HFFc6 (cell line): ENCODE measurements at regions not wholly inside any gene's neighbourhood (a gene's known extent, or its start where the extent isn't known, plus 50 kb on each side); places are given as distances from the start of the nearest gene placed in this dataset.

Experiments used
- DNase-seq: peaks from one replicate; pipeline ENCODE4 v3.0.0-alpha.2; 2018
- H3K27ac Mint-ChIP-seq: 2 replicates; pipeline ENCODE4 v1.8.0; 2020; ENCODE audit warnings: mild to moderate bottlenecking, mixed read lengths
- H3K27me3 Mint-ChIP-seq: 2 replicates; pipeline ENCODE4 v1.8.0; 2021; ENCODE audit warnings: mild to moderate bottlenecking, moderate library complexity, mixed read lengths; ENCODE audit not compliant: insufficient read depth
- H3K36me3 Mint-ChIP-seq: 2 replicates; pipeline ENCODE4 v1.8.0; 2021; ENCODE audit warnings: low read depth, mixed read lengths
- H3K4me1 Mint-ChIP-seq: 2 replicates; pipeline ENCODE4 v1.8.0; 2020; ENCODE audit warnings: low read depth, mixed read lengths
- H3K4me3 Mint-ChIP-seq: 2 replicates; pipeline ENCODE4 v1.8.0; 2020; ENCODE audit warnings: mild to moderate bottlenecking, moderate library complexity, mixed read lengths
- H3K9me3 Mint-ChIP-seq: 2 replicates; pipeline ENCODE4 v1.8.0; 2020; ENCODE audit warnings: mild to moderate bottlenecking, mixed read lengths
- CTCF ChIP-seq: fragments of 200-600 bp; sonication (generic); IDR thresholded peaks from 2 replicates; pipeline ENCODE4 v1.5.0; 2021; ENCODE audit warnings: antibody characterized with exemption, mild to moderate bottlenecking

- peaks cover 2% of the 10 kb centered on the region; the same call in 1 of the 2 replicates for H3K27me3 Mint-ChIP-seq
- H3K36me3 Mint-ChIP-seq, result peaks cover 6% of the 10 kb centered on the region; the same call in 1 of the 2 replicates
- no peaks in the 10 kb centered on the region for H3K9me3 Mint-ChIP-seq
- no peak for TF ChIP-seq CTCF
- peaks cover 55% of the 10 kb centered on the region for H3K4me1 Mint-ChIP-seq
- H3K4me3 Mint-ChIP-seq, result peak overlapping the region; percentile 42; the same call in 1 of the 2 replicates
- no peak for DNase-seq
- H3K27ac Mint-ChIP-seq, result peak overlapping the region; percentile 89
Measured at GRCh38 chr12:105672121-105672975, 341.9 kb downstream of the C12orf75 start.

DNA sequence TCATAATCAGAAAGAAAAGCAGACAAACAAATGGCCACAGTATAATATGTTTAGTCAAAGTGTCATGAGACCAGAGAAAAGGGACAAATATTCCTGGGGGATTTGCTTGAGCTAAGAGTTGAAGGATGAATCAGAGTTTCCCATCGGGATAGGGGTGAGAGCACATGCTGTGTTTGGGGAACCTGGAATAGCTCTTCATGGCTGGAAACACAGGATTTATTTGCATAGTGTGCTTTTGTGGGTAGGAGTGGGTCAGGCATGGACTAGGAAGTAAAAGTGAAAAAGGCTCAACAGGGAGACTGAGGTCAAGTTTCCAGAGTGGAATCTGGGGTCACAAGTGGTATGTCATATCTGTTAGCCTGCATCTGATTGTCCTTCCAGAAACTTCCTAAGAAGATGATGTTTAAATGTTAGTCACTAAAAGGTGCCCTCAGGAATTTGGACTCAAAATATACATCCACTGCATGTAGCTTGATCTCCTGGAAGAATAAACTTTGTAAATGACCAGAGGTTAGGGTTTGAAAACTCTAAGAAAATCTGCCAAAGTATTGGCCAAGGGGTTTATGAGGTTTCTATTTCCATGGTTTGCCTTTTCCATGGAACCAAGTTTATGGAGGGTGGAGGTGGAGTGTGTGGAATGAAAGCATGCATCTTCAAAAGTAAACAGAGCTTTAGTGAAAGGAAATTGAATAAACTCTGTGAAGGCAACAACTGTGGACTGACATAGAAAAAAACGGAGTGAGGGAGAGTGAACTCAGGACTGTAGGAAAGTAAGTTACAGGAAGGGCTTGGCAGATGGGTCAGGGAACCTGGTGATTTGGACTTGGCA lies 344.6 kb downstream of the C12orf75 start:
- Mint-ChIP-seq H3K9me3 (no peaks in the 10 kb centered on the region), H3K4me1 (peaks cover 48% of the 10 kb centered on the region), H3K4me3 (no peak overlapping the region), H3K27me3 (peaks cover 2% of the 10 kb centered on the region), H3K27ac (peak overlapping the region; percentile 46), H3K36me3 (peaks cover 6% of the 10 kb centered on the region; the same call in 1 of the 2 replicates)
- no peak for DNase-seq
- TF ChIP-seq CTCF, result no peak

GRCh38 chr12:105676694-105677093 lies 346.2 kb downstream of the C12orf75 start:
- H3K27ac Mint-ChIP-seq, result no peak overlapping the region
- peaks cover 4% of the 10 kb centered on the region for H3K27me3 Mint-ChIP-seq
- H3K36me3 Mint-ChIP-seq, result no peaks in the 10 kb centered on the region
- TF ChIP-seq CTCF, result no peak
- H3K4me3 Mint-ChIP-seq, result no peak overlapping the region
- peaks cover 32% of the 10 kb centered on the region for H3K4me1 Mint-ChIP-seq
- H3K9me3 Mint-ChIP-seq, result no peaks in the 10 kb centered on the region
- DNase-seq, result no peak

- H3K27ac Mint-ChIP-seq, result no peak overlapping the region
- peaks cover 4% of the 10 kb centered on the region for H3K27me3 Mint-ChIP-seq
- no peak for DNase-seq
- H3K4me1 Mint-ChIP-seq, result peaks cover 22% of the 10 kb centered on the region
- no peak overlapping the region for H3K4me3 Mint-ChIP-seq
- H3K36me3 Mint-ChIP-seq, result no peaks in the 10 kb centered on the region
- no peaks in the 10 kb centered on the region for H3K9me3 Mint-ChIP-seq
- TF ChIP-seq CTCF, result no peak
Measured at GRCh38 chr12:105677672-105678071, 347.2 kb downstream of the C12orf75 start.

DNA sequence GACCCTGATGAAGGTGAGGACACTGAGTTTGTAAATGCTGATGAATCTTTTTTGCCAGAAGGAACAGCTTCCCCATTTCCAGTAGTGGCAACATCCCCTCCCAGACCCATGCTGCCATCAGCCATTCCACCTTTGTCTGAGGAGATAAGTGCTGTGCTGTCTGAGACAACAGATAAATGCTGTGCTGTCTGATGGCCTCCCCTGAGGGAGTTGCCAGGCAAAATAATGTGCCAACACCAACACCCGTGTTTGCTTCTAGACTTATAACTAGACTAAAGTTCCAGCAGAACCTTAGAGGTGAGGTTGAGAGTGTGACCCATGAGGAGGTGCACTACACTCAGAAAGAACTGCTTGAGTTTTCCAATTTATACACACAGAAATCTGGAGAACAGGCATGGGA lies 349.5 kb downstream of the C12orf75 start:
- H3K27me3 Mint-ChIP-seq, result peaks cover 2% of the 10 kb centered on the region; the same call in 1 of the 2 replicates
- H3K36me3 Mint-ChIP-seq, result no peaks in the 10 kb centered on the region
- no peak overlapping the region for H3K4me3 Mint-ChIP-seq
- peaks cover 8% of the 10 kb centered on the region for H3K4me1 Mint-ChIP-seq
- DNase-seq, result no peak
- no peak overlapping the region for H3K27ac Mint-ChIP-seq
- no peaks in the 10 kb centered on the region for H3K9me3 Mint-ChIP-seq
- TF ChIP-seq CTCF, result no peak
